ENCODE measurements at regions not wholly inside any gene's neighbourhood (a gene's known extent, or its start where the extent isn't known, plus 50 kb on each side); places are given as distances from the start of the nearest gene placed in this dataset.

DNA sequence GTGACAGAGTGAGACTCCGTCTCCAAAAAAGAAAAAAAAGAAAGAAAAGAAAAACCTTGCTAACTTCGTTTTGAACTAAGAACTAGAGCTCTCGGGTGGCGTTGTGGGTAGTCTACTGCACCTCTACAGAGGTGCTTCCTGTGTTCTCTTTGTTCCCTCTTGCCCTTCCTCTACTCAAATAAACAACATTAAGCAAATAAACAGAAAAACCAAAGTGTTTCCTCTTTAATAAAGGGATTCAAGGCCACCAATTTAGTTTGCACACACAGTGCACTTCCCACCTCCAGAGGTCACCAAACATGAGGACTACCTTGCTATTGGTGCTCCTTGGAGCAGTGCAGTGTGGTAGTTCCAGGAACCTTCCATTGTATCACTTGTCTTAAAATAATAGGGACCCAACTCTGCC is 354.2 kb upstream of the TBL1XR1 start:
- TF ChIP-seq, protein P1, sequence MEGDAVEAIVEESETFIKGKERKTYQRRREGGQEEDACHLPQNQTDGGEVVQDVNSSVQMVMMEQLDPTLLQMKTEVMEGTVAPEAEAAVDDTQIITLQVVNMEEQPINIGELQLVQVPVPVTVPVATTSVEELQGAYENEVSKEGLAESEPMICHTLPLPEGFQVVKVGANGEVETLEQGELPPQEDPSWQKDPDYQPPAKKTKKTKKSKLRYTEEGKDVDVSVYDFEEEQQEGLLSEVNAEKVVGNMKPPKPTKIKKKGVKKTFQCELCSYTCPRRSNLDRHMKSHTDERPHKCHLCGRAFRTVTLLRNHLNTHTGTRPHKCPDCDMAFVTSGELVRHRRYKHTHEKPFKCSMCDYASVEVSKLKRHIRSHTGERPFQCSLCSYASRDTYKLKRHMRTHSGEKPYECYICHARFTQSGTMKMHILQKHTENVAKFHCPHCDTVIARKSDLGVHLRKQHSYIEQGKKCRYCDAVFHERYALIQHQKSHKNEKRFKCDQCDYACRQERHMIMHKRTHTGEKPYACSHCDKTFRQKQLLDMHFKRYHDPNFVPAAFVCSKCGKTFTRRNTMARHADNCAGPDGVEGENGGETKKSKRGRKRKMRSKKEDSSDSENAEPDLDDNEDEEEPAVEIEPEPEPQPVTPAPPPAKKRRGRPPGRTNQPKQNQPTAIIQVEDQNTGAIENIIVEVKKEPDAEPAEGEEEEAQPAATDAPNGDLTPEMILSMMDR (conservative IDR thresholded peaks at IDR 0.05; ENCODE audit: low read depth), result no peak
- POLR2A ChIA-PET (ENCODE audit: low non-redundant PET), result no interaction called here
- no peak for DNase-seq (ENCODE audit: low spot score)
- no peak overlapping the region for H3K27ac ChIP-seq
- CTCF ChIA-PET, result no interaction called here

DNA sequence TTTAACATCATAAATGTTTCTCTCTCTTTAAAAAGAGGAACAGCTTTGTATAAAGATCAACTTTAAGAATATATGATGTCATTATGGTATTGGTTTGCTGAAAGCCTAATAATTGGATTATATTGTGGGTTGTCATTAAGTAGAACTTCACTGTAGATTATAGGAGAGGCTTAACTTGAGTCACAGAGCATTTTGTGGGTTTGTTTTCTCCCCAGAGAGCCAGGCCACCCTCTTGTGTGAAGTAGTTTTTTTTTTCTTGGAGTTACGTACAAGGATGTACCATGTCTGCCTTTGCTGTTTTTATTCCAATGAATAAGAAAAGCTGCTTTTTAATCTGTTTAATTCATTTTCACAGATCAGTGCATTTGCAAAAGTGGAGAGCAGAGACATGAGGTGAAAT is 354.8 kb upstream of the TBL1XR1 start:
- no peak overlapping the region for H3K27ac ChIP-seq
- DNase-seq (ENCODE audit: low spot score), result no peak
- ChIA-PET POLR2A (ENCODE audit: low non-redundant PET) (no interaction called here), CTCF (no interaction called here)
- TF ChIP-seq, protein P1 (conservative IDR thresholded peaks at IDR 0.05; ENCODE audit: low read depth), result no peak

GRCh38 chr3:177553012-177553411 is 355.7 kb upstream of the TBL1XR1 start:
- ChIA-PET POLR2A (ENCODE audit: low non-redundant PET) (no interaction called here), CTCF (no interaction called here)
- DNase-seq (ENCODE audit: low spot score), result no peak
- TF ChIP-seq, protein P1 (conservative IDR thresholded peaks at IDR 0.05; ENCODE audit: low read depth), result no peak
- no peak overlapping the region for H3K27ac ChIP-seq

- TF ChIP-seq, protein P1 (conservative IDR thresholded peaks at IDR 0.05; ENCODE audit: low read depth), result no peak
- H3K27ac ChIP-seq, result no peak overlapping the region
- ChIA-PET POLR2A (ENCODE audit: low non-redundant PET) (no interaction called here), CTCF (interaction anchor here (0.6 kb wide), 3 partner anchors 443 to 1689 kb away, joined by 3 to 4 read pairs (median 4); no protein-coding TSS in a partner anchor)
- no peak for DNase-seq (ENCODE audit: low spot score)
These were observed 356.3 kb upstream of the TBL1XR1 start for GRCh38 chr3:177553579-177553978.

- no peak overlapping the region for H3K27ac ChIP-seq
- POLR2A ChIA-PET (ENCODE audit: low non-redundant PET), result no interaction called here
These were observed 357.8 kb upstream of the TBL1XR1 start for GRCh38 chr3:177554895-177555759.

GRCh38 chr3:177557548-177557947 is 360.3 kb upstream of the TBL1XR1 start:
- CTCF ChIA-PET, result no interaction called here
- no peak for DNase-seq (ENCODE audit: low spot score)
- POLR2A ChIA-PET (ENCODE audit: low non-redundant PET), result no interaction called here
- TF ChIP-seq, protein P1 (conservative IDR thresholded peaks at IDR 0.05; ENCODE audit: low read depth), result no peak
- no peak overlapping the region for H3K27ac ChIP-seq

More at GRCh38 chr3:177554895-177555759, 357.8 kb upstream of the TBL1XR1 start:
- CTCF ChIA-PET, result interaction anchor here (0.5 kb wide), 1 partner anchor 57 kb away, joined by 4 read pairs; no protein-coding TSS in a partner anchor
- TF ChIP-seq, protein P1 (conservative IDR thresholded peaks at IDR 0.05; ENCODE audit: low read depth), result no peak
- peak; percentile 64 for DNase-seq (ENCODE audit: low spot score)

All from RWPE1 (cell line).